Erythroblast (primary cell): ENCODE measurements at regions not wholly inside any gene's neighbourhood (a gene's known extent, or its start where the extent isn't known, plus 50 kb on each side); places are given as distances from the start of the nearest gene placed in this dataset.
"Not testable (repeated sequence)": the region's sequence is repeated elsewhere in the genome, so short reads cannot be mapped to it uniquely, and the experiment has no call there.

Experiments used
- DNase-seq, 2 experiments: peaks; one replicate each; lab custom pipeline; 2025; lab: John Stamatoyannopoulos, UW
- GATA1 ChIP-seq: IDR thresholded peaks from 2 replicates; pipeline ENCODE4 v1.6.1; 2011; ENCODE audit warnings: low read depth, mild to moderate bottlenecking, control low read depth, low read length, moderate library complexity
- POLR2A ChIP-seq: IDR thresholded peaks from 2 replicates; pipeline ENCODE4 v1.6.1; 2011; ENCODE audit warnings: mild to moderate bottlenecking, low read length

- no peak for TF ChIP-seq POLR2A
- DNase-seq = no peak
Observed at GRCh38 chr20:48222595-48223180, 437.4 kb upstream of the SULF2 start.

GRCh38 chr20:48220033-48220633, 434.9 kb upstream of the SULF2 start:
- DNase-seq = no peak

GRCh38 chr20:48219306-48219705, 434.0 kb upstream of the SULF2 start:
- no peak for DNase-seq
- TF ChIP-seq GATA1 (no peak), POLR2A (no peak)

More at GRCh38 chr20:48220033-48220633, 434.9 kb upstream of the SULF2 start:
- TF ChIP-seq POLR2A = no peak
- no peak for TF ChIP-seq GATA1

GRCh38 chr20:48217190-48217589, 431.9 kb upstream of the SULF2 start:
- TF ChIP-seq GATA1 = no peak
- TF ChIP-seq POLR2A = no peak
- DNase-seq = no peak

GRCh38 chr20:48215536-48215935, 430.3 kb upstream of the SULF2 start:
- DNase-seq = no peak

GRCh38 chr20:48214601-48215000, 429.3 kb upstream of the SULF2 start:
- TF ChIP-seq POLR2A = no peak
- no peak for TF ChIP-seq GATA1
- DNase-seq = no peak

More at GRCh38 chr20:48215536-48215935, 430.3 kb upstream of the SULF2 start:
- TF ChIP-seq GATA1 (no peak), POLR2A (no peak)

GRCh38 chr20:48213635-48214034, 428.4 kb upstream of the SULF2 start:
- not testable (repeated sequence) for DNase-seq

- TF ChIP-seq POLR2A (no peak), GATA1 (no peak)
- no peak for DNase-seq
Observed at GRCh38 chr20:48212806-48213509, 427.7 kb upstream of the SULF2 start.

GRCh38 chr20:48211847-48212246, 426.6 kb upstream of the SULF2 start:
- TF ChIP-seq POLR2A (no peak), GATA1 (no peak)
- no peak for DNase-seq

GRCh38 chr20:48211238-48211637, 426.0 kb upstream of the SULF2 start:
- TF ChIP-seq POLR2A = no peak
- DNase-seq = no peak

- TF ChIP-seq GATA1 = no peak
- TF ChIP-seq POLR2A = no peak
- DNase-seq = no peak
Observed at GRCh38 chr20:48210111-48211027, 425.1 kb upstream of the SULF2 start.

GRCh38 chr20:48209102-48209501, 423.8 kb upstream of the SULF2 start:
- no peak for DNase-seq
- no peak for TF ChIP-seq GATA1
- no peak for TF ChIP-seq POLR2A

- TF ChIP-seq GATA1 (no peak), POLR2A (no peak)
- no peak for DNase-seq
Observed at GRCh38 chr20:48208176-48208575, 422.9 kb upstream of the SULF2 start.

GRCh38 chr20:48207505-48207904, 422.2 kb upstream of the SULF2 start:
- TF ChIP-seq GATA1 = no peak
- TF ChIP-seq POLR2A = no peak
- DNase-seq = no peak
